Astrocyte (in vitro differentiated cells and primary cell): ENCODE measurements at regions not wholly inside any gene's neighbourhood (a gene's known extent, or its start where the extent isn't known, plus 50 kb on each side); places are given as distances from the start of the nearest gene placed in this dataset.

Experiments
- CTCF ChIP-seq: IDR thresholded peaks from 2 replicates; pipeline ENCODE4 v1.5.1; 2011; ENCODE audit warnings: low read depth, mild to moderate bottlenecking, inconsistent platforms, low read length, moderate library complexity; ENCODE audit not compliant: insufficient read depth
- EZH2 ChIP-seq: IDR thresholded peaks from 2 replicates; pipeline ENCODE4 v1.6.1; 2012; ENCODE audit warnings: mild to moderate bottlenecking, low read length, inconsistent platforms; ENCODE audit not compliant: insufficient read depth

DNA sequence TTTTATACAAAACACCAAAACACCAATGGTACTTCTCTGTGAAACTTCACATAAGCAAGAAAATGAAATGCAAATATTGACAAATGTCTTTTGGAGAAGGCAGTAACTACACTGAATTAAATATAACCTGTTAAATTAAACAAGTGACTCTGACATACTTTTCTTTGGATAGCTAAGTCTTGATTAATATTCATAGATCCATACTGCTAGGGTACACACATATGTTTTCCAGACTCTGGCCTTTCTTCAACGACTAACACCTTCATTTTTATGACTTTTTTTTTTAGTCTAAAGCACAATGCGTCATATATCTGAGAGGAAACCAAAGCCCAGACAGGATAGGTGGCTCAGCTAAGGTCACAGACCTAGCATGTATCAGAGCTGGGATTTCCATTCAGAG, 263.7 kb downstream of the TENT4A start:
- TF ChIP-seq CTCF, result no peak
- no peak for TF ChIP-seq EZH2
